GM13977 (cell line): ENCODE measurements at regions not wholly inside any gene's neighbourhood (a gene's known extent, or its start where the extent isn't known, plus 50 kb on each side); places are given as distances from the start of the nearest gene placed in this dataset.

Experiments used
- DNase-seq: peaks from one replicate; pipeline ENCODE4 v3.0.0; 2012; ENCODE audit warnings: low spot score
- CTCF ChIP-seq: IDR thresholded peaks from 2 replicates; pipeline ENCODE4 v1.5.1; 2012; ENCODE audit warnings: mild to moderate bottlenecking, control low read depth; ENCODE audit not compliant: insufficient read depth; ENCODE audit errors: extremely low read depth, missing control alignments
- in situ Hi-C: fragments of 300-500 bp; cut with MboI; formaldehyde crosslinking; loops from one replicate; pipeline ENCODE4 v1.12.0; 2022; ENCODE audit warnings: low sequenced_read_pairs, low pct_unique_long_range_greater_than_20kb, mixed read lengths, inconsistent platforms; ENCODE audit not compliant: unreplicated experiment

DNA sequence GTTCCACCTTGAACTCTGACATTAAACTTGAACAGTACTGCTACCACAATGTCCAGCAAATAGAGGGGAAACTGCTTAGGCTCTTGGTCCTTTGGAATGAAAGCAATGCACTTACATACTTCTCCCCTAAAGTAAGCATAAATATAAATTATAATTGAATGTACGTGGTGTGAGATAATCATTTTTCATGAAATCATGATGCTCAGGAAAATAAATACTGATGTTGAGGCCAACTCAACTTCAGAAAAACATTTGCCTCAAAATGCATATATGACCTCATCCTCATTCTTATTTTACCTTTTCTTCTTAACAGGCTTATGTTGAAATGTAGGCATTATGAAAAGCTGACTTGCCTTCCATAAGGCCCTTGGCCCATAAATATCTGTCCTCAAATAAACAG is 166.3 kb downstream of the KDR start:
- in situ Hi-C loops = loop anchor here (25.0 kb wide), 1 partner anchor 272 kb away; no protein-coding TSS in a partner anchor
- no peak for TF ChIP-seq CTCF
- no peak for DNase-seq

GRCh38 chr4:54958236-54958635 is 167.2 kb downstream of the KDR start:
- TF ChIP-seq CTCF = no peak
- in situ Hi-C loops = loop anchor here (25.0 kb wide), 1 partner anchor 271 kb away; no protein-coding TSS in a partner anchor
- no peak for DNase-seq

- no peak for TF ChIP-seq CTCF
- DNase-seq = no peak
- in situ Hi-C loops = loop anchor here (25.0 kb wide), 1 partner anchor 268 kb away; no protein-coding TSS in a partner anchor
Measured at GRCh38 chr4:54954656-54955388, 170.6 kb downstream of the KDR start.

DNA sequence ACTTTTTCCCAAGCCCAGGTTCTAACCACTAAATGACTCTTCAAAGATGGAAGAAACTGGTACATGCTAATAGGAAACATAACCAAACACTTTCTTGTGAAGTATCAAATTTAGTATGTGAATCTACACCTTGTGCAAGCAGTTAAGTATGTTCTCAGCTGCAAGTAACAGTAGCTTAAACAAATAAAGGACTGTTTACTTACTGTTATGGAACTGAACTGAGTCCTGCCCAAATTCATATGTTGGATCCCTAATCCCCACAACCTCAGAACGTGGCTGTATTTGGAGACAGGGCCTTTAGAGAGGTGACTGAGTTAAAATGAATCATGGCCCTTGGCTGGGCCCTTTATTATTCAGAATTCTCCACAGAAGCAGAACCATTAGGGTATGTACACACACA is 178.7 kb downstream of the KDR start:
- in situ Hi-C loops = no loop called here
- TF ChIP-seq CTCF = no peak
- DNase-seq = no peak

- no peak for TF ChIP-seq CTCF
- in situ Hi-C loops = no loop called here
- DNase-seq = no peak
Measured at GRCh38 chr4:54945838-54946237, 179.6 kb downstream of the KDR start.

DNA sequence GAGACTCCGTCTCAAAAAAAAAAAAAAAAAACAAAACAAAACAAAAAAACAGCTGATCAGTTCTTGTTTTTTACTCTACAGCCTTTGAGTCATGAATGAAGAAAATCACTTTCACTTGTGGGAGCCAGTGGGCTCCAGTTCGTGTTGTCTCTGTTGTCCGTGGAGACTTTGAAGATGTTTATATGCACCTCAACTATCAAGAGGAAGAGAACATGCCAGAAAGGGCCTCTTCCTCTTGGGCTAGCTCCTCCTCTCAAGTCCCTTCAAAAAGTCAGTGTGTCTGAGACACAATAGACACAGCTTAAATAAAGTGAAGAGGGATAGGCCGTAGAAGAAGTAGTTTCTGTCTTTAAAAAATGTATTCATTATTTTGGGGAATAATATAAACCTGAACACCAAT is 182.7 kb downstream of the KDR start:
- no peak for TF ChIP-seq CTCF
- in situ Hi-C loops = no loop called here
- DNase-seq = no peak
